ENCODE measurements at regions not wholly inside any gene's neighbourhood (a gene's known extent, or its start where the extent isn't known, plus 50 kb on each side); places are given as distances from the start of the nearest gene placed in this dataset.
A peak's percentile ranks its signal among the peaks of the same experiment; 100 is the strongest.

DNA sequence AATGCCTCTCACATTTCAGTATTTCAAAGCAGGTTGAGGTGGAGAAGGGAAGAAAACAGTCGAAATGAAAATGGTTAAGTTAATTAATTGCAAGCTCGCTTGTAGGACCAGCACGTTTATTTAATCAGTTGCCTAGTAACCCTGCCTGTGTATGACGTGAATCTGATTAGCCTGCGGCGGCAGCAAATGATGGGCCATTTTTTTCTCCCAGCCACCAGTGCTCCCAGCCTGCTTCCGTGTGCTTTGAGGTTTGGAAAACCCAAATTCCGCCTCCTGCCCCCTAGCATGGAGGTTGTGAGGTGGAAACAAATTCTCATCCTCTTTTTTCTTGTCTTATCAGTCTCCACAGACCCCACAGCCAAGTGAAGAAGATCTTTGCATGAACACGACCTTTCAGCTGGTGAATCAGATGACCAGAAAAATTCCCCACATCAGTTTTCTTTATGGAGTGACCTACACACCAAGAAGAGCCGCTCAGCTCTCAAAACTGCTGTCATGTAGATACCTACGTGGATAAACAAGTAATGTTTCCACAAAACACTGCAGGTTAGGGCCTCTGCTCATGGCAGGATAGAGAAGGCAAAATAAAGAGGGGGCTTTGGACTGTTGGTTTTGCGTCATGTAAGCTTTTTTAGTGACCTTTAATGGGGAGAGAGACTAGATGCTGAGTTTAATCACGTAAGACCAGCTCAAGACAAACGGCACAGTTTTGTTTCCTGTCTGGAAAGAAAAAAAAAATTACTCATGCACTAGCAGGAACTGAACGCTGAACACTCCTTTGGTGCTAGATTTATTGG lies 572.9 kb upstream of the NOX3 start:
- no peak for TF ChIP-seq FOXP2 (optimal IDR thresholded peaks at IDR 0.05; ENCODE audit: control extremely low read depth, extremely low read length, insufficient read depth)
- no peak for TF ChIP-seq EZH2 (IDR thresholded peaks at IDR 0.05)
- TF ChIP-seq POLR2AphosphoS5 (IDR thresholded peaks at IDR 0.05; ENCODE audit: borderline replicate concordance, low read depth, low read length): no peak
- H3K9ac ChIP-seq (ENCODE audit: insufficient read length): peak overlapping the region; percentile 6
- no peak for DNase-seq (ENCODE audit: low read depth, low spot score)

GRCh38 chr6:156027248-156027626 lies 571.6 kb upstream of the NOX3 start:
- DNase-seq (ENCODE audit: low read depth, low spot score): no peak
- Histone ChIP-seq H3K4me3 (no peak overlapping the region), H3K27ac (no peak overlapping the region), H3K36me3 (ENCODE audit: insufficient read depth, low read length) (no peaks in the 10 kb centered on the region), H3K9me3 (ENCODE audit: low read depth, low read length) (no peaks in the 10 kb centered on the region; the same call in 1 of the 2 replicates), H3K9ac (ENCODE audit: insufficient read length) (no peak overlapping the region)
- TF ChIP-seq POLR2AphosphoS5 (IDR thresholded peaks at IDR 0.05; ENCODE audit: borderline replicate concordance, low read depth, low read length) (no peak), EZH2 (IDR thresholded peaks at IDR 0.05) (no peak), FOXP2 (optimal IDR thresholded peaks at IDR 0.05; ENCODE audit: control extremely low read depth, extremely low read length, insufficient read depth) (no peak)

More for the DNA sequence above, 572.9 kb upstream of the NOX3 start:
- H3K36me3 ChIP-seq (ENCODE audit: insufficient read depth, low read length): no peaks in the 10 kb centered on the region
- H3K4me3 ChIP-seq: peak overlapping the region; percentile 26; the same call in 1 of the 2 replicates
- peaks cover 2% of the 10 kb centered on the region for H3K9me3 ChIP-seq (ENCODE audit: low read depth, low read length)
- H3K27ac ChIP-seq: no peak overlapping the region; the same call in 1 of the 2 replicates

- H3K9me3 ChIP-seq (ENCODE audit: low read depth, low read length): no peaks in the 10 kb centered on the region; the same call in 1 of the 2 replicates
- H3K36me3 ChIP-seq (ENCODE audit: insufficient read depth, low read length): no peaks in the 10 kb centered on the region
- no peak for DNase-seq (ENCODE audit: low read depth, low spot score)
- TF ChIP-seq POLR2AphosphoS5 (IDR thresholded peaks at IDR 0.05; ENCODE audit: borderline replicate concordance, low read depth, low read length) (no peak), FOXP2 (optimal IDR thresholded peaks at IDR 0.05; ENCODE audit: control extremely low read depth, extremely low read length, insufficient read depth) (no peak), EZH2 (IDR thresholded peaks at IDR 0.05) (no peak)
- no peak overlapping the region for H3K27ac ChIP-seq
- no peak overlapping the region for H3K4me3 ChIP-seq
- no peak overlapping the region for H3K9ac ChIP-seq (ENCODE audit: insufficient read length)
Measured at GRCh38 chr6:156026486-156027247, 571.0 kb upstream of the NOX3 start.

DNA sequence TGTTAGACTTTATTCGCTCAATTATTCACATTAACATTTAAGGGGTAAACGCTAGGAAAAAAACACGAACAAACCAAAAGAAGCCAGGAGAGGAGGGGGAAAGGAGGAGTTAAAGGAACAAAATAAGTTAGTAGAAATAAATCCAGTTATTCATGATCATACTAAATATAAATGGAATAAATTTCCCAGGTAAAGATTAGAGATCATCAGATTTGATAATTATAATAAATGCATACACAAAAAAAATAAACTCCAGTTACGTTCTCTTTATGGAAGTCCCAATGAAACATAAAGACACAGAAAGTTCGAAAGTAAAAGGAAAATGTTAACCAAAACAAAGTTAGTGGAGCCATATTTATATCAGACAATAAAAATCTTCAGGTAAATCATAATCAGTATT lies 568.7 kb upstream of the NOX3 start:
- DNase-seq (ENCODE audit: low read depth, low spot score): no peak
- H3K27ac ChIP-seq: no peak overlapping the region

DNA sequence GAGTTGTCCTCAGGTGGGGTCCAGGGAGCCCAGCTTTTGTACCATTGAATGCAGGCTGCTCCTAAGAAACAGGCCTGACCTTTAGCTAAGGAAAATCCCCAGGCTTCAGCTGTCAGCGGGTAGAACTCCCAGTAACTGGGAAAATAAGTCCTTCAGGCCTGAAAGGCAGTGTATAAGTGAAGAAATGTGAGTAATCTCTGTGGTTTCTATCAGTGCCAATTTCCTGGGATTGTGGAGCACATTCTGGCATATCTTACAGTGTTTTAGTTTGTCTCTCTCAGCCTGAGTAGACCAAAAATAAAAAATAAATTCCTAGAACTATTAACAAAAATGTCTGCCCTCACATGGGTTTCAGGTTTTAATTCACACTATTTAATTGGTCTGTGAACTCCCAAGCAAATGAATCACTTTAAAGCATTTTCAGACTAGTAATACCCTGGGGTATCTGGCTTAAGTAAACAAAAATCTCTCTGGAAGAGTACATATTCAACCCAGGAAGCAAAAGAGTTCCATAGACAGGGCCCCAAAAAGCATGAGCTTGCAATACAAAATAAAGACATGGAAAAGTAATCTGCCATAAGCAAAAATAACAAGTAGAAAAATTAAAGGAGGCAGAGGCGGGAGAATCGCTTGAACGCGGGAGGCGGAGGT lies 566.2 kb upstream of the NOX3 start:
- Histone ChIP-seq H3K4me3 (no peak overlapping the region), H3K36me3 (ENCODE audit: insufficient read depth, low read length) (no peaks in the 10 kb centered on the region), H3K9me3 (ENCODE audit: low read depth, low read length) (no peaks in the 10 kb centered on the region; the same call in 1 of the 2 replicates), H3K9ac (ENCODE audit: insufficient read length) (no peak overlapping the region), H3K27ac (peak overlapping the region; percentile 90)
- TF ChIP-seq FOXP2 (optimal IDR thresholded peaks at IDR 0.05; ENCODE audit: control extremely low read depth, extremely low read length, insufficient read depth): no peak
- TF ChIP-seq EZH2 (IDR thresholded peaks at IDR 0.05): no peak
- TF ChIP-seq POLR2AphosphoS5 (IDR thresholded peaks at IDR 0.05; ENCODE audit: borderline replicate concordance, low read depth, low read length): no peak
- DNase-seq (ENCODE audit: low read depth, low spot score): peak; percentile 50

More for the DNA sequence above, 568.7 kb upstream of the NOX3 start:
- H3K4me3 ChIP-seq: no peak overlapping the region
- no peaks in the 10 kb centered on the region for H3K36me3 ChIP-seq (ENCODE audit: insufficient read depth, low read length)
- H3K9ac ChIP-seq (ENCODE audit: insufficient read length): no peak overlapping the region
- no peaks in the 10 kb centered on the region; the same call in 1 of the 2 replicates for H3K9me3 ChIP-seq (ENCODE audit: low read depth, low read length)
- TF ChIP-seq POLR2AphosphoS5 (IDR thresholded peaks at IDR 0.05; ENCODE audit: borderline replicate concordance, low read depth, low read length): no peak
- no peak for TF ChIP-seq EZH2 (IDR thresholded peaks at IDR 0.05)
- TF ChIP-seq FOXP2 (optimal IDR thresholded peaks at IDR 0.05; ENCODE audit: control extremely low read depth, extremely low read length, insufficient read depth): no peak

DNA sequence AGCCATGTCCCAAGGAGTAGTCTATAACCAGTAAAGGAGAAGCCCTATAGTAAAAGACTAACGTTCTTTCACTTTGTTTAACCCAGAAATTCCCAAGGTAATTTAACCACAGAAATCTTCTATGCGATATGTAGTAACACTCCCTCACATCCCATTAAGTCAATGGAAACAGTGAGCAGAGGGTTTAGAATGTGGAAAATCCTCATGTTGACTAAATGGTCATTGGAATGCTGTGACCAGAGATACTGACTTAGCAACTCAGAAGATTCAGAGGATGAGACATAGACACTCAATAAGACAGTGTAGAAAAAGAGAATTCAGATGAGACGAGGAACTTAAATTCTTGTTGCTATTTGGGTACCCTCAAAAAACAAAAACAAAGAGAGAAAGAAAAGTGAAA lies 562.2 kb upstream of the NOX3 start:
- Histone ChIP-seq H3K4me3 (no peak overlapping the region), H3K9me3 (ENCODE audit: low read depth, low read length) (no peaks in the 10 kb centered on the region), H3K9ac (ENCODE audit: insufficient read length) (no peak overlapping the region), H3K36me3 (ENCODE audit: insufficient read depth, low read length) (no peaks in the 10 kb centered on the region), H3K27ac (no peak overlapping the region)
- no peak for TF ChIP-seq FOXP2 (optimal IDR thresholded peaks at IDR 0.05; ENCODE audit: control extremely low read depth, extremely low read length, insufficient read depth)
- TF ChIP-seq POLR2AphosphoS5 (IDR thresholded peaks at IDR 0.05; ENCODE audit: borderline replicate concordance, low read depth, low read length): no peak
- TF ChIP-seq EZH2 (IDR thresholded peaks at IDR 0.05): no peak
- no peak for DNase-seq (ENCODE audit: low read depth, low spot score)

GRCh38 chr6:156016186-156016976 lies 560.7 kb upstream of the NOX3 start:
- no peak for DNase-seq (ENCODE audit: low read depth, low spot score)
- Histone ChIP-seq H3K27ac (no peak overlapping the region), H3K9ac (ENCODE audit: insufficient read length) (no peak overlapping the region), H3K4me3 (no peak overlapping the region), H3K9me3 (ENCODE audit: low read depth, low read length) (no peaks in the 10 kb centered on the region), H3K36me3 (ENCODE audit: insufficient read depth, low read length) (no peaks in the 10 kb centered on the region)
- TF ChIP-seq POLR2AphosphoS5 (IDR thresholded peaks at IDR 0.05; ENCODE audit: borderline replicate concordance, low read depth, low read length): no peak; the same call in 1 of the 2 replicates
- TF ChIP-seq FOXP2 (optimal IDR thresholded peaks at IDR 0.05; ENCODE audit: control extremely low read depth, extremely low read length, insufficient read depth): no peak
- no peak for TF ChIP-seq EZH2 (IDR thresholded peaks at IDR 0.05)

Data from SK-N-MC (cell line).